Liver (tissue), 8 donors: ENCODE measurements at regions not wholly inside any gene's neighbourhood (a gene's known extent, or its start where the extent isn't known, plus 50 kb on each side); places are given as distances from the start of the nearest gene placed in this dataset.

Experiments used
- DNase-seq: peaks from one replicate; pipeline ENCODE4 v3.0.0-alpha.2; 2017; ENCODE audit warnings: low spot score
- H3K27ac ChIP-seq, 2 donors: one replicate each; pipeline ENCODE4 v1.7.0; 2013; ENCODE audit warnings: inconsistent platforms in 2 of 2, low read length in 2 of 2, control low read depth in 1 of 2, low read depth in 1 of 2, mild to moderate bottlenecking in 1 of 2
- H3K27me3 ChIP-seq, 4 donors: one replicate each; pipeline versions ENCODE4 v1.6.1 to v1.7.0; 2013; ENCODE audit warnings: low read length in 3 of 4, inconsistent platforms in 1 of 4, mild to moderate bottlenecking in 1 of 4, moderate library complexity in 1 of 4; ENCODE audit not compliant: control insufficient read depth in 4 of 4, insufficient read depth in 4 of 4
- H3K36me3 ChIP-seq, 4 donors: one replicate each; pipeline versions ENCODE4 v1.6.1 to v1.7.0; 2013; ENCODE audit warnings: low read length in 3 of 4, mild to moderate bottlenecking in 3 of 4, low read depth in 1 of 4, moderate library complexity in 1 of 4; ENCODE audit not compliant: control insufficient read depth in 4 of 4, insufficient read depth in 3 of 4
- H3K4me1 ChIP-seq, 4 donors: one replicate each; pipeline versions ENCODE4 v1.6.1 to v1.7.0; 2013; ENCODE audit warnings: low read length in 3 of 4, mild to moderate bottlenecking in 3 of 4, moderate library complexity in 1 of 4; ENCODE audit not compliant: control insufficient read depth in 4 of 4, insufficient read depth in 4 of 4
- H3K4me3 ChIP-seq, 3 donors: one replicate each; pipeline versions ENCODE4 v1.6.1 to v1.7.0; 2013; ENCODE audit warnings: low read length in 3 of 3, control low read depth in 1 of 3, low read depth in 1 of 3, mild to moderate bottlenecking in 1 of 3
- H3K9ac ChIP-seq, 2 donors: one replicate each; pipeline ENCODE4 v1.7.0; 2013; ENCODE audit warnings: low read length in 2 of 2, mild to moderate bottlenecking in 2 of 2, moderate library complexity in 2 of 2, control low read depth in 1 of 2, low read depth in 1 of 2
- H3K9me3 ChIP-seq, 4 donors: one replicate each; pipeline versions ENCODE4 v1.6.1 to v1.7.0; 2013; ENCODE audit warnings: low read length in 3 of 4; ENCODE audit not compliant: control insufficient read depth in 4 of 4
- EGR1 ChIP-seq, 2 donors: IDR thresholded peaks; 2 replicates each; pipeline ENCODE4 v1.6.1; 2016 to 2018; ENCODE audit warnings: antibody characterized with exemption in 2 of 2, low read depth in 2 of 2
- FOXA1 ChIP-seq: IDR thresholded peaks from 2 replicates; pipeline ENCODE4 v1.6.1; 2016; ENCODE audit warnings: antibody characterized with exemption
- FOXA2 ChIP-seq: IDR thresholded peaks from 2 replicates; pipeline ENCODE4 v1.6.1; 2016; ENCODE audit warnings: antibody characterized with exemption
- HNF4A ChIP-seq, 2 donors: conservative IDR thresholded peaks; 2 replicates each; pipeline ENCODE4 v1.6.1; 2016; ENCODE audit warnings: antibody characterized with exemption in 2 of 2, mild to moderate bottlenecking in 2 of 2
- HNF4G ChIP-seq: IDR thresholded peaks from 2 replicates; pipeline ENCODE4 v1.6.1; 2016; ENCODE audit warnings: antibody characterized with exemption
- MAX ChIP-seq: IDR thresholded peaks from 2 replicates; pipeline ENCODE4 v1.6.1; 2016; ENCODE audit warnings: antibody characterized with exemption
- NR2F2 ChIP-seq: IDR thresholded peaks from 2 replicates; pipeline ENCODE4 v1.6.1; 2016; ENCODE audit warnings: antibody characterized with exemption
- RXRA ChIP-seq, 2 donors: IDR thresholded peaks; 2 replicates each; pipeline ENCODE4 v1.6.1; 2017 to 2018; ENCODE audit warnings: antibody characterized with exemption in 2 of 2, mild to moderate bottlenecking in 1 of 2
- SP1 ChIP-seq: IDR thresholded peaks from 2 replicates; pipeline ENCODE4 v1.6.1; 2018; ENCODE audit warnings: antibody characterized with exemption, mild to moderate bottlenecking
- TAF1 ChIP-seq: conservative IDR thresholded peaks from 2 replicates; pipeline ENCODE4 v1.6.1; 2016; ENCODE audit warnings: antibody characterized with exemption, mild to moderate bottlenecking
- YY1 ChIP-seq: IDR thresholded peaks from 2 replicates; pipeline ENCODE4 v1.6.1; 2016; ENCODE audit warnings: antibody characterized with exemption, mild to moderate bottlenecking
- ZBTB33 ChIP-seq: IDR thresholded peaks from 2 replicates; pipeline ENCODE4 v1.6.1; 2016; ENCODE audit warnings: antibody characterized with exemption
- WGBS: extraction: QIAGEN DNeasy Blood & Tissue Kit; methylation state at CpG from one replicate; pipeline ENCODE4 v1.1.7; 2013; 5-methylcytosine and 5-hydroxymethylcytosine counted together
- TF ChIP-seq, protein P1 (sequence below): IDR thresholded peaks from 2 replicates; pipeline ENCODE4 v1.6.1; 2016; ENCODE audit warnings: antibody characterized with exemption, mild to moderate bottlenecking
- TF ChIP-seq, protein P2 (sequence below): fragments of 150-350 bp; IDR thresholded peaks from 2 replicates; pipeline ENCODE4 v1.5.1; 2017; ENCODE audit warnings: improper control_type of control experiment, low read depth, low read length; ENCODE audit not compliant: missing input control
- donor health status: healthy.
- donor health status: healthy.
- donor health status: healthy.
- donor health status: healthy.
- donor health status: healthy.

DNA sequence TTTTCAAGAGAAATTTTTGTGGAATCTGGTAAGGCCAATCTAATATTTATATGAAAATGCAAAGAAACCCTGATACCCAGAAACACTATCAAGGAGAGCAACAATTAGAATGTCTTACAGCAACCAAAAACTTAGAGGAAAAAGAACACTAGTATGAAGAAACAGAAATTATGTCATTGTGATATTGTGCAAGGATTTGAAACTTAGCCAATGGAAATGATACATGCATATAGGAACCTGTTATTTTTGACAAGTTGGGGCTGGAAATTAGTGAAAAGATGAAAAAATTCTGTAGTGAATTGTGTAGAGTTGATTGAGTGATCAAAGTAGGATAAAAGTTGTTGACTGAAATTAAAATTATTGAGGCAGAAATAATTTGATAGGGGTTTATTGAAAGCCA lies 792.6 kb upstream of the SLITRK6 start (continued):
- TF ChIP-seq, protein P1, sequence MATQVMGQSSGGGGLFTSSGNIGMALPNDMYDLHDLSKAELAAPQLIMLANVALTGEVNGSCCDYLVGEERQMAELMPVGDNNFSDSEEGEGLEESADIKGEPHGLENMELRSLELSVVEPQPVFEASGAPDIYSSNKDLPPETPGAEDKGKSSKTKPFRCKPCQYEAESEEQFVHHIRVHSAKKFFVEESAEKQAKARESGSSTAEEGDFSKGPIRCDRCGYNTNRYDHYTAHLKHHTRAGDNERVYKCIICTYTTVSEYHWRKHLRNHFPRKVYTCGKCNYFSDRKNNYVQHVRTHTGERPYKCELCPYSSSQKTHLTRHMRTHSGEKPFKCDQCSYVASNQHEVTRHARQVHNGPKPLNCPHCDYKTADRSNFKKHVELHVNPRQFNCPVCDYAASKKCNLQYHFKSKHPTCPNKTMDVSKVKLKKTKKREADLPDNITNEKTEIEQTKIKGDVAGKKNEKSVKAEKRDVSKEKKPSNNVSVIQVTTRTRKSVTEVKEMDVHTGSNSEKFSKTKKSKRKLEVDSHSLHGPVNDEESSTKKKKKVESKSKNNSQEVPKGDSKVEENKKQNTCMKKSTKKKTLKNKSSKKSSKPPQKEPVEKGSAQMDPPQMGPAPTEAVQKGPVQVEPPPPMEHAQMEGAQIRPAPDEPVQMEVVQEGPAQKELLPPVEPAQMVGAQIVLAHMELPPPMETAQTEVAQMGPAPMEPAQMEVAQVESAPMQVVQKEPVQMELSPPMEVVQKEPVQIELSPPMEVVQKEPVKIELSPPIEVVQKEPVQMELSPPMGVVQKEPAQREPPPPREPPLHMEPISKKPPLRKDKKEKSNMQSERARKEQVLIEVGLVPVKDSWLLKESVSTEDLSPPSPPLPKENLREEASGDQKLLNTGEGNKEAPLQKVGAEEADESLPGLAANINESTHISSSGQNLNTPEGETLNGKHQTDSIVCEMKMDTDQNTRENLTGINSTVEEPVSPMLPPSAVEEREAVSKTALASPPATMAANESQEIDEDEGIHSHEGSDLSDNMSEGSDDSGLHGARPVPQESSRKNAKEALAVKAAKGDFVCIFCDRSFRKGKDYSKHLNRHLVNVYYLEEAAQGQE: no peak
- no peak for TF ChIP-seq EGR1 (IDR thresholded peaks at IDR 0.05; ENCODE audit: low read depth in 2 of 2)

- no peak overlapping the region for H3K9ac ChIP-seq
- no peaks in the 10 kb centered on the region for H3K9me3 ChIP-seq
- H3K27me3 ChIP-seq: no peaks in the 10 kb centered on the region
- no peaks in the 10 kb centered on the region for H3K36me3 ChIP-seq
- no peak for TF ChIP-seq ZBTB33
- no peak for TF ChIP-seq MAX
- TF ChIP-seq, protein P2, sequence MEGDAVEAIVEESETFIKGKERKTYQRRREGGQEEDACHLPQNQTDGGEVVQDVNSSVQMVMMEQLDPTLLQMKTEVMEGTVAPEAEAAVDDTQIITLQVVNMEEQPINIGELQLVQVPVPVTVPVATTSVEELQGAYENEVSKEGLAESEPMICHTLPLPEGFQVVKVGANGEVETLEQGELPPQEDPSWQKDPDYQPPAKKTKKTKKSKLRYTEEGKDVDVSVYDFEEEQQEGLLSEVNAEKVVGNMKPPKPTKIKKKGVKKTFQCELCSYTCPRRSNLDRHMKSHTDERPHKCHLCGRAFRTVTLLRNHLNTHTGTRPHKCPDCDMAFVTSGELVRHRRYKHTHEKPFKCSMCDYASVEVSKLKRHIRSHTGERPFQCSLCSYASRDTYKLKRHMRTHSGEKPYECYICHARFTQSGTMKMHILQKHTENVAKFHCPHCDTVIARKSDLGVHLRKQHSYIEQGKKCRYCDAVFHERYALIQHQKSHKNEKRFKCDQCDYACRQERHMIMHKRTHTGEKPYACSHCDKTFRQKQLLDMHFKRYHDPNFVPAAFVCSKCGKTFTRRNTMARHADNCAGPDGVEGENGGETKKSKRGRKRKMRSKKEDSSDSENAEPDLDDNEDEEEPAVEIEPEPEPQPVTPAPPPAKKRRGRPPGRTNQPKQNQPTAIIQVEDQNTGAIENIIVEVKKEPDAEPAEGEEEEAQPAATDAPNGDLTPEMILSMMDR: no peak
- no peak overlapping the region for H3K27ac ChIP-seq
- WGBS: 84% methylated on average over 4 of the region's 4 CpGs
- H3K4me3 ChIP-seq: no peak overlapping the region
- H3K4me1 ChIP-seq: no peaks in the 10 kb centered on the region
- DNase-seq: no peak
Measured at GRCh38 chr13:86601351-86601750, 802.1 kb upstream of the SLITRK6 start.

GRCh38 chr13:86606264-86606663 lies 807.0 kb upstream of the SLITRK6 start:
- H3K9me3 ChIP-seq: no peaks in the 10 kb centered on the region
- H3K4me1 ChIP-seq: no peaks in the 10 kb centered on the region
- no peak overlapping the region for H3K4me3 ChIP-seq
- no peak overlapping the region for H3K9ac ChIP-seq
- no peak overlapping the region for H3K27ac ChIP-seq
- H3K36me3 ChIP-seq: no peaks in the 10 kb centered on the region
- no peak for DNase-seq
- WGBS: 57% methylated on average over 2 of the region's 2 CpGs
- H3K27me3 ChIP-seq: no peaks in the 10 kb centered on the region
- TF ChIP-seq MAX (no peak), TAF1 (no peak), YY1 (no peak), FOXA2 (no peak), RXRA (IDR thresholded peaks at IDR 0.05) (no peak), HNF4G (no peak), FOXA1 (no peak), EGR1 (IDR thresholded peaks at IDR 0.05; ENCODE audit: low read depth in 2 of 2) (no peak), NR2F2 (no peak), ZBTB33 (no peak), HNF4A (conservative IDR thresholded peaks at IDR 0.05) (no peak), SP1 (no peak)
- TF ChIP-seq, protein P1: no peak
- TF ChIP-seq, protein P2: no peak
